IPS-NIHi7 (cell line): ENCODE measurements at regions not wholly inside any gene's neighbourhood (a gene's known extent, or its start where the extent isn't known, plus 50 kb on each side); places are given as distances from the start of the nearest gene placed in this dataset.
A peak's percentile ranks its signal among the peaks of the same experiment; 100 is the strongest.

Source experiments
- DNase-seq: peaks from one replicate; pipeline ENCODE4 v3.0.0; 2012; ENCODE audit warnings: mixed read lengths; ENCODE audit errors: extremely low spot score

GRCh38 chr13:103236213-103236612 lies 170.0 kb upstream of the SLC10A2 start:
- DNase-seq = peak; percentile 15

GRCh38 chr13:103229674-103230073 lies 163.5 kb upstream of the SLC10A2 start:
- DNase-seq = no peak

- DNase-seq = no peak
Observed at GRCh38 chr13:103224804-103225203, 158.6 kb upstream of the SLC10A2 start.

- DNase-seq = no peak
Observed at GRCh38 chr13:103222683-103223082, 156.5 kb upstream of the SLC10A2 start.

GRCh38 chr13:103218253-103218652 lies 152.0 kb upstream of the SLC10A2 start:
- no peak for DNase-seq

- DNase-seq = no peak
Observed at GRCh38 chr13:103213152-103213551, 146.9 kb upstream of the SLC10A2 start.

- no peak for DNase-seq
Observed at GRCh38 chr13:103210348-103210747, 144.1 kb upstream of the SLC10A2 start.

GRCh38 chr13:103203735-103204330 lies 137.6 kb upstream of the SLC10A2 start:
- DNase-seq = no peak

GRCh38 chr13:103200118-103200885 lies 134.1 kb upstream of the SLC10A2 start:
- no peak for DNase-seq

- no peak for DNase-seq
Observed at GRCh38 chr13:103199380-103200088, 133.3 kb upstream of the SLC10A2 start.

- no peak for DNase-seq
Observed at GRCh38 chr13:103196356-103196755, 130.1 kb upstream of the SLC10A2 start.

GRCh38 chr13:103195762-103196161 lies 129.5 kb upstream of the SLC10A2 start:
- no peak for DNase-seq

GRCh38 chr13:103194871-103195270 lies 128.7 kb upstream of the SLC10A2 start:
- no peak for DNase-seq

GRCh38 chr13:103192511-103193135 lies 126.4 kb upstream of the SLC10A2 start:
- no peak for DNase-seq

- no peak for DNase-seq
Observed at GRCh38 chr13:103190841-103191240, 124.6 kb upstream of the SLC10A2 start.

GRCh38 chr13:103188713-103189326 lies 122.6 kb upstream of the SLC10A2 start:
- peak; percentile 17 for DNase-seq

GRCh38 chr13:103187721-103188156 lies 121.5 kb upstream of the SLC10A2 start:
- DNase-seq = peak; percentile 16

- no peak for DNase-seq
Observed at GRCh38 chr13:103184413-103184812, 118.2 kb upstream of the SLC10A2 start.

- DNase-seq = no peak
Observed at GRCh38 chr13:103178986-103179943, 113.0 kb upstream of the SLC10A2 start.

- no peak for DNase-seq
Observed at GRCh38 chr13:103174966-103175365, 108.7 kb upstream of the SLC10A2 start.
